GM18508 (cell line): ENCODE measurements at regions not wholly inside any gene's neighbourhood (a gene's known extent, or its start where the extent isn't known, plus 50 kb on each side); places are given as distances from the start of the nearest gene placed in this dataset.

Experiments
- ATAC-seq: cut with Tn5 transposase; IDR thresholded peaks from one replicate; pipeline ENCODE4 v1.9.1; 2021; ENCODE audit warnings: moderate number of reproducible peaks; ENCODE audit not compliant: insufficient read depth, unreplicated experiment

GRCh38 chr4:173866322-173867026, 336.4 kb upstream of the HAND2 start:
- no peak for ATAC-seq

DNA sequence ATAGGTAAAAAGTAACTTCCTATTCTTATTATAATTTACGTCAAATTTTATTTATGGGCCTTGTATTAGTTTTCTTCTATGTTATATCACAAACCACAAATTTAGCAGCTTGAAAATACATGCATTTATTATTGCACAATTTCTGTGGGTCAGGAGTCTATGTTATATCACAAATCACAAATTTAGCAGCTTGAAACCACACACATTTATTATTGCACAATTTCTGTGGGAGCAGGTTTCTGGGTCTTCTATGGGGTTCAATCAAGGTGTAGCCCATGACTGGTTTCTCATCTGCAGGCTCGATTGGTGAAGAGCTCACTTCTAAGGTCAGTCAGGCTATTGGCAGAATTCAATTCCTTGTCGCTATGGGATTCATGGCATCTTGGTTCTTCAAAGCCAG, 332.7 kb upstream of the HAND2 start:
- ATAC-seq = no peak

GRCh38 chr4:173860094-173860493, 330.1 kb upstream of the HAND2 start:
- ATAC-seq = no peak

- ATAC-seq = no peak
Observed at GRCh38 chr4:173859091-173859713, 329.2 kb upstream of the HAND2 start.

- ATAC-seq = no peak
Observed at GRCh38 chr4:173858471-173858870, 328.4 kb upstream of the HAND2 start.

- ATAC-seq = no peak
Observed at GRCh38 chr4:173857828-173858227, 327.8 kb upstream of the HAND2 start.

- no peak for ATAC-seq
Observed at GRCh38 chr4:173855015-173855414, 325.0 kb upstream of the HAND2 start.

DNA sequence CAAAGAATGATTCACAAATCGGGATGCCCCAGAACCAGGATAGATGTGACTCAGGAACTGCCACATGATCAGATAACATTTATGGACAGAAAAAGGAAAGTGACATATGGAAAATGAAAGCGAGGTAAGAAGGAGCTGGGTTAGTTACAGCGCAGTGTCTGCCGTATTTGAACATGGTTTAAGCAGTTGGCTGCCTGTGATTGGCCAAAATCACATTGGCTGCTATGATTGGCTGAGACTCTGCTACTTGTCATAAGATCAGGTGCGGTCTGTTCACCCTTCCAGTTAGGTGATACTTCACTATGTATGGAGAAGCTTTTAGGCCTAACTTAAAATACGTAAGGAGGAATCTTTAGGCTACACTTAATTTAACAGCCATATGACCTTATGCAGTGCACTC, 322.7 kb upstream of the HAND2 start:
- no peak for ATAC-seq

- no peak for ATAC-seq
Observed at GRCh38 chr4:173845580-173845979, 315.6 kb upstream of the HAND2 start.

GRCh38 chr4:173839865-173840264, 309.8 kb upstream of the HAND2 start:
- ATAC-seq = no peak

DNA sequence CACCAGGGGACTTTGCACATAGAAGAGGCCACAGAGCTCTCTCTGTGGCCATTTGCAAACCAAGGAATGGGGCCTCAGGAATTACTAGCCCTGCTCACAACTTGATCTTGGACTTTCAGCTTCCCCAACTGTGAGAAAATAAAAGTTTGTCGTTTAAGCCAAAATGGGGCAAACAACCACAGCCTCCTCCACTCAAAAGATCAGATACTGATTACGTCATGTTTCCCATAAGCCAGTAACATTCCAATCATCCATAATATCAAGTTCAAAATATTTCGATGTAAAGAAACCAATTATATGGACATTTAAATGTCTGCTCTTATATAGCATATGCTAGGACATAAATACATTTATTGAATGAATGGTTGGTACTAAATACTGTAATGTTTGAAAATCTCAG, 307.5 kb upstream of the HAND2 start:
- ATAC-seq = no peak

- ATAC-seq = no peak
Observed at GRCh38 chr4:173835903-173836302, 305.9 kb upstream of the HAND2 start.

GRCh38 chr4:173834151-173834550, 304.1 kb upstream of the HAND2 start:
- ATAC-seq = no peak

DNA sequence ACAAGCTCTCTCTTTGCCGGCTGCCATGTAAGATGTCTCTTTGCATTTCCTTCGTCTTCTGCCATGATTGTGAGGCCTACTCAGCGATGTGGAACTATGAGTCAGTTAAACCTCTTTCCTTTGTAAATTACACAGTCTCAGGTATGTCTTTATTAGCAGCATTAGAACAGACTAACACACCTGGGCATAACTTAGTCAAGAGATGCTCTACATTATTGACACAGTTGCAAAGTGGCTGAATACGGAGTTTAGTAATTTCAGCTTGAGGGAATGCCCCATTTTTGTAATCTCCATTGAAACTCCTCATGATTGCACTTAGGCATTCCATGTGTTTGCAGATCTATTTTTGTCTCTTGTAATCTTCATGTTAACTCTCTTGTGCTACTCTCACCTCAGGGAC, 299.5 kb upstream of the HAND2 start:
- ATAC-seq = no peak

GRCh38 chr4:173827707-173828106, 297.7 kb upstream of the HAND2 start:
- ATAC-seq = no peak

GRCh38 chr4:173821876-173822275, 291.8 kb upstream of the HAND2 start:
- no peak for ATAC-seq

DNA sequence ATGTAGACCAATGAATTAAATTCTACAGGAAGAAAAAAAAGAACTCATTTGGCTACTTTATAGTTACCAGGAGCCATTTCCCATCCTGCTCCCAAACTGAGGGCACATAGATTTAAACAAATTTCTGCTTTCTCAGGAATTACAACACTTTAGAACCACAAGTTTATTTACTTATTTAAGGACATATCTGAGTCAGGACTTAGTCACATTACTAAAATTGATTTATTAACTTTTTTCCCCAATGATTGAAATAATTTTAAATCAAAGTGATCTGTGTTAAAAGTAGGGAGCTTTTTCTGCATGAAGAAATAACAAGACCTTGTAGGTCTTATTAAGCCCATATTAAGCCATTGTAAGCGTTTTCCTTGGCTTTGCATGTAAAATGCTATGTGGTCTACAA, 291.0 kb upstream of the HAND2 start:
- no peak for ATAC-seq

DNA sequence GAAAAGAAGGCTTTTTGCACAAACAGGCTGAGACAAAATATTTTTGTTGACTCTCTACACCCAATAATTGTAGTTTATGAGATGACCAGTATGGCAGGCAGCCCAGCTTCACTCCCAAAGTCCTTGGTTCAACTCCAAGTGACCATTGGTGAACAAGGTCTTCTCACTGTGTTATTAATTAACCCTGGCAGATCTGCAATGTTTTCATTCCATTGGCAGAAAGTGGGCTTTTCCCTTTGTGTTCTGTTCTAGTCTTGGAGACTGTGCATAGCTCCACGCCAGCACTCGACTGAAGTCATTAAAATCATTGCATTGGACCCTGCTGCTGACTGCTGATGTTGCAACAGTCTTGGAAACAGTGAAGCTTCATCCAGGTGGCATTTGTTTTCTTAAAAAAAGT, 277.3 kb upstream of the HAND2 start:
- no peak for ATAC-seq

GRCh38 chr4:173805884-173806283, 275.9 kb upstream of the HAND2 start:
- no peak for ATAC-seq

GRCh38 chr4:173802662-173803022, 272.6 kb upstream of the HAND2 start:
- ATAC-seq = no peak

GRCh38 chr4:173801876-173802661, 272.0 kb upstream of the HAND2 start:
- no peak for ATAC-seq

- ATAC-seq = no peak
Observed at GRCh38 chr4:173801361-173801760, 271.3 kb upstream of the HAND2 start.
